Spleen (tissue), 7 donors: ENCODE measurements at regions not wholly inside any gene's neighbourhood (a gene's known extent, or its start where the extent isn't known, plus 50 kb on each side); places are given as distances from the start of the nearest gene placed in this dataset.

Experiments
- CTCF ChIP-seq, 11 experiments: fragments of 200-600 bp in 7 of 11; fragments of 450-650 bp in 4 of 11; sonication (generic) in 4 of 11; IDR thresholded peaks in 8 of 11; conservative IDR thresholded peaks in 3 of 11; 1 replicate in 7 of 11; 2 replicates in 4 of 11; pipeline versions ENCODE4 v1.4.0 to v1.8.0; 2016 to 2021; ENCODE audit warnings: antibody characterized with exemption in 11 of 11, inconsistent platforms in 4 of 11, mild to moderate bottlenecking in 1 of 11
- POLR2A ChIP-seq, 3 donors: fragments of 450-650 bp; IDR thresholded peaks; one replicate each; pipeline ENCODE4 v1.5.1; 2017; ENCODE audit warnings: antibody characterized with exemption in 3 of 3, mild to moderate bottlenecking in 1 of 3
- POLR2AphosphoS5 ChIP-seq, 3 donors: sonication (generic); formaldehyde crosslinking; IDR thresholded peaks; one replicate each; pipeline ENCODE4 v1.5.1; 2017; ENCODE audit warnings: antibody characterized with exemption in 3 of 3
- donor health status: DM: no; HTN: no; CAD: no; lungs with moderate emphysema.
- donor health status: DM: no; HTN: no; CAD: no.
- donor health status: DM: no; HTN: no; CAD: no.

GRCh38 chr4:159434114-159434870 lies 331.4 kb downstream of the RAPGEF2 start:
- no peak for TF ChIP-seq CTCF (IDR thresholded peaks at IDR 0.05 in 8 of 11, conservative IDR thresholded peaks at IDR 0.05 in 3 of 11)
- no peak for TF ChIP-seq POLR2A (IDR thresholded peaks at IDR 0.05)
- no peak for TF ChIP-seq POLR2AphosphoS5 (IDR thresholded peaks at IDR 0.05)
